NCI-H460 (cell line): ENCODE measurements at regions not wholly inside any gene's neighbourhood (a gene's known extent, or its start where the extent isn't known, plus 50 kb on each side); places are given as distances from the start of the nearest gene placed in this dataset.

Experiments used
- DNase-seq: peaks from one replicate; pipeline ENCODE4 v3.0.0-alpha.2; 2016; ENCODE audit warnings: low read depth; ENCODE audit errors: extremely low read depth

- no peak for DNase-seq
These were observed 266.5 kb downstream of the ELAVL2 start for GRCh38 chr9:23559522-23559921.

- DNase-seq = no peak
These were observed 262.5 kb downstream of the ELAVL2 start for GRCh38 chr9:23563517-23563916.

DNA sequence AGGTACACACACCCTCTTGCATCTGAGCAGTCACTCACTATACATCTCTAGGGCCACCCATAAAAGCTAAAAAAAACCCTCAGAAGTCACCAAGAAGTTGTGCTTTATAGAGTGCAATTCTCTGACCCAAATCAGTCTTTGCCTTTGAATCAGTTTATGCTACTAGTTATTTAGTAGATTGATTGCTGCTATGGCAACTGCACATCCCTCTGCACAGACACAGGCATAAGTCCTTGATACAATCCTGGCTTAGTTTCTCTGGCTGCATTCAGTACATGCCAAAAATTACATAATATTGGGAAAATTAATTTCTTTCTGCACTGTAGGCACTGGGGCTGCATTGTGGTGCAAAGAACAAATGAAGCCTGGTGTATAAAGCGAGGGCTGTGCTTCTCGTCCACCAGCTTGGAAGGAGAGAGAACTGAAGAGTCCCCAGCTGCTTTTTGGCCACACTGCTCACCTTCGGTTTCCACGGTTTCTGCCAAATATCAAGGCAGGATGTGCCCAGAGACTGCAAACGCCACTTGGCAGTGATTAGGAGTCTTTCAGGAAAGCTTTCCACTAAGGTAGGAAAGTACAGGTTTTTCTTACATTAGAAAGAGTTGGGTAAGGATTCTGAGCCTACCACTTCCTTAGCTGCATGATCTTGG lies 258.4 kb downstream of the ELAVL2 start:
- no peak for DNase-seq

- DNase-seq = no peak
These were observed 254.5 kb downstream of the ELAVL2 start for GRCh38 chr9:23571414-23572104.

DNA sequence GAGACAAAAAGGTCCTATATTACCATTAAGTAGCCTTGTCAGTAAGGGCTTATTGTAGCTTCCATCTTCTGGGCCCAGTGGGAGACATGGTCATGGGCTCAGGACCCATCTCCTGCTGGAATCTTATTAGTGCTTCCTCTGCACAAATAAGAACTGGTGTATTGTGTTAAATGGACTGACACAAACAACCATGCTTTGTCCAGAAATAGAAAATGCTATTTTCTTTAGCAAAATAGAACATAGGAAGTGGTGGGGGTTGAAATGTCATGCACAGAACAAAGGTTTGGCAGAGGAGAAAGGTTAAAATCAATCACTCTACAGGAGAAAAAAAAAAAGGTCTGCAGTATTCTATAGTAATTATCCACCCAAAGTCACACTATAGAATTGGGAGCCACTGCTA lies 252.2 kb downstream of the ELAVL2 start:
- no peak for DNase-seq

- DNase-seq = no peak
These were observed 248.4 kb downstream of the ELAVL2 start for GRCh38 chr9:23577611-23578010.

GRCh38 chr9:23581931-23582330 lies 244.1 kb downstream of the ELAVL2 start:
- DNase-seq = no peak

GRCh38 chr9:23582836-23583235 lies 243.2 kb downstream of the ELAVL2 start:
- no peak for DNase-seq

DNA sequence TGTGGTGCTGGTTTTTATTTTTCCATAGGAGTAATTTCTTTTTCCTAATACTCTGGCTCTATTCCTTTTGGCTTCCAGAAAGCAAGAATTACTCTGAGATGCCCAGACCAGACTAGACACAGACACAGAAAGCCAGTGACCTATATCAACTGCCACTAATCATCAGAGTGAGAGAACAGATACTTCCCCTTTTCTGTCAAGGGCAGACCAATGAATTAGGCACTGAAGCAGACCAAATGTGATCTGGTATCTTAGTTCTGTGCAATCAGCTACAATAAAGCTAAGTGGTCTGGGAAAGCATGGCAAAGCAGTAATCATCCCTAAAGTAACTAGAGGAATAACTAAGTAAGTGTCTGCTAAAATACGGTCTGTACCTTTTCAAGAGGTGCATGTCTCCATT lies 239.1 kb downstream of the ELAVL2 start:
- no peak for DNase-seq

- no peak for DNase-seq
These were observed 238.6 kb downstream of the ELAVL2 start for GRCh38 chr9:23587433-23587832.

GRCh38 chr9:23587903-23588302 lies 238.1 kb downstream of the ELAVL2 start:
- no peak for DNase-seq

DNA sequence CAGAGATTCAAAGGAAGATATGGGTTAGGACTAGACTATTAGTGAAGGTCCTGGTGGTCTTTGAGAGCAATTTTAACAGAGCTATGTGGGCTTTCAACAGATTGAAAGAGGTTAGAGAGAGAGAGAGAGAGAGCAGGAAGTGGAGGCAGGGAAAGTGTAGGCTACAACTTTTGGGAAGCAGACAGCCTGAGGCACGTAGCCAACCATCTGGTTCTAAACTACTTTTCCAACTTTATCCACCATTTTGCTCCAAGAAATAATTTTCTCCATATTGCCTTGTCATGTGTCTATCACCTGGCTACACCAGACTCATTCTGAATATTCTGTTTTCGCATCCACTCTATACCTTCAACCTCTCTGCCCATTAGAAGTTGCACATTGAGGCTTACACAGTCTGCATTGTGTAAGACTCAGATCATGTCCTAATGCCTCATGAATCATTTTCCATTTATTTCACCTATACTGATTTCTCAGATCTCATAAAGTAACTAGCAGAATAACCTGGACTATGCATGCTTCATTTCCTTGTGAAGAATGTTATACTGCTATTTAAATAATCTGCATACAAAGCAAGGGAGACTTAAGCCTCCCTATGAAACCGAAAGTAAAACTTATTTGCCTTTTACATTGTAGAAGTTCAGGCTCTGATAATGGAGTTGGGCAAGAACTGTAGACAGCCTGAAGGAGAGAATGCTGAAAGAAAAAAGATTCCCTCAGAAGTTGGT lies 235.6 kb downstream of the ELAVL2 start:
- DNase-seq = no peak

DNA sequence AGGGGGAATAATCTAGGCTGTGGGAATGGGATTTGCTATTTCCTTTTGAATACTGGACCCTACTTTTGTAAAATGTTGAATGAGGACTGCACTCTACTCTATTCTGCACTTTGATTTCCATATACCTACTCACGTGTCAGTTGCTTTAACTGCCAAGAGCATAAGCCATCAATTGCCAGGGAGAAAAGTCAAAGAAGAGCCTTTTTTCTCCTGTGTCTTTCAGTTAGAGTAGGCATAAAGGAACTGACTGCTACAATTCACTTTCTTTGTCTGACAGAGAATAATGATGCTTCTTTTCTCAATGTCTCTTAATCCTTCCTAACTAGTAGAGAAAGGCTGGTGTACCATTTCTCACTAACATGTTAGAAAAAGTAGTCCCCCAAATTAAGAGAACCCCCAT lies 231.6 kb downstream of the ELAVL2 start:
- no peak for DNase-seq

DNA sequence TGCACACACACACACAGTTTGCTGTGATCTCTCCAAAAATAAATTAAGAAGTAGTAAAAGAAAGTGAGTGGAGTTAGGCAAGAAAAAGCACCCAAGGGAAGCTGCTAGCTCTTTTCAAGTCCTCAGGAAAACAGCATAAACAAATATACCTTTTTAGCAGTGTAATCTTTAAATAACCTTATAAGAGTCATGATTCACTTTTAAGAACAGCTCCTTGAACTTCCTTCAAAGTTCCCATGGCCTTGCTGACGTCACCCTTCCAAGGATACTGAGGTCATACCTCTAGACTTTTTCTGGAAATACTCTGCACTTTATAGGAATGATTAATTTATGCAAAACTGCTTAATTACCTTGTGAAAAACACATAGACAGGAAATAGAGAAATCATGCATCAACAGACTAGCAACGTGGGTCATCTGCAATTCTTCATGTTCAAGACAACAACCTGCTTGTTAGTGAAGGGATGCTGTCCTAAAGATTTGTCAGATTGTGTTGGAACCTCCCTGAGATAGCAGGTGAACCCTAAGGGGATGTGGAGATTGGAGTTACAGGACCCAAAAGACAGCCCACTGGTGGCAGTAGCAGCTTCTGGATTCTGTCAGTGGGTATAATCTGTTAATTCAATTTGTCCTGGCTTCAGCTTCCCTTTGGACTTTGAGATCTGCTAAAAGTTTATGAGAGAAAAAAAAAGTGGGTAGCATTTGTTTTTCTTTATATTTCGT lies 229.0 kb downstream of the ELAVL2 start:
- DNase-seq = no peak

DNA sequence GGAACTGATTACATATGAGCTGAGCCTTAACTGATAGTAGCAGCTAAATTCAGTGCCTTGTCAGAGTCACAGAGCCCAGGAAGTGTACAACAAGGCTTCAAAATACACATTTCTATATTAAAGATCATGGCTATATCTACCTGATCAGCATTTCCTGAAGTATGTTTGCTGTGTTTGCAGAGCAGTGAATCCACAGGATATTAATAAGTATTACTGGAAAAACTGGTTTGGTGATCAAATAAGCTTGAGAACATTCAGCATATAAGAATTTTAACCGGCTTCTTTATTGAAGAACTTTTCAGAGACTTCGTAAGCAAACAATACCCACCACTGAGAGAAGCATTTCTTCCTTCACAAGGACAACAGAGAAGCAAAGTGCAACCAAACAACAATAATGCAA lies 227.0 kb downstream of the ELAVL2 start:
- no peak for DNase-seq

DNA sequence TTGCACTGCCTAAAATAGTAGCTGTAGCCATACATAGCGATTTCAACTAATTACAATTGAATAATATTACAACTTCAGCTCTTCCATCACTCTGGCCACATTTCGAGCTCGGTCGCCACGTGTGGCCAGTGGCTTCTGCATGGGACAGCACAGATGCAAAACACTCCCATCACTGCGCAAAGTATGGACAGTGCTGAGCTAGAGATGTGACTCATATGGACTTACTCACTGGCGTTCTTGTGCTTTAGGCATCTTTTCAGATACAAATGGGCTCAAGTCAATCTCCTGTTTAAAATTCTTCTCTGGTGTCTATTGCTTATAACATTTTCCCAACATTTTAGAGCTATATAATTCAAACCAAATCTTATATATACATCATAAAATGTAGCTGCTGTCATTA lies 222.7 kb downstream of the ELAVL2 start:
- DNase-seq = no peak

GRCh38 chr9:23606107-23606506 lies 219.9 kb downstream of the ELAVL2 start:
- no peak for DNase-seq

- no peak for DNase-seq
These were observed 217.6 kb downstream of the ELAVL2 start for GRCh38 chr9:23608456-23608855.

- DNase-seq = no peak
These were observed 214.2 kb downstream of the ELAVL2 start for GRCh38 chr9:23611869-23612268.

DNA sequence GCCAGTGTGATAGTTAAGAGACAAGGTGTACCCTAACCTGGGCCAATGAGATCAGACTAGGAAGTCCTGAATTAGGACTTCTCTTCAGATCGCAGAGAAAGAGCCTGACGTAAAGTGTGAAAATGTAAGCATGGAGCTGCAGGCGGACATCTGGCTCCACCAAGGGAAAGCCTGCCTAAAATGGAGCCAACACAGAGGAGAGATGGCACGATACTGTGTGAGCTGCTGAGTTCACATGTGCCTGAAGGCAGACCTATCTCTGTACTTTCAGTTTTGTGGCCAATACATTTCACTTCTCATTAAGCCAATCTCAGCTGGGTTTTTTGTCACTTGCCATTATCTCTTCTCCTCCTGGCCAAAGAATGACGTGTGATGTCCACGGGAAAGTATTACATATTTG lies 210.5 kb downstream of the ELAVL2 start:
- DNase-seq = no peak

DNA sequence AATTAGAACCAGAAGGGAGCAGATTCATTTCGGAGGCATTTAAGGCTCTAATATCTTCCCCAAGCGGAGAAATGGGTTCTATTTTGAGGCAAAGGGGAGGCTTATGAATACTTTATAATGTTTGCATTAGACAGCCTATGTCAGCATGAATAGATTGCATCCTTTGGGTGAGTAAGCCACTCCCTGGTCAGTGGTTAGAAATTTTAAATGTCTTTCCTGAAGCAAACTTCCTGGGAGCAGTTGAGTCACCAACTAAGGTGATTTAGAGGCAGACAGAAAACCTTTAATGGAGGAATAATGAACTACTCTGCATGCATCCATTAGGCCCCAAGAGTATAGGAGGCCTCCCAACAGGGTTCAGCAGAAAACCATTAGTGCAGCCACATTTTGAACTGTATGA lies 204.9 kb downstream of the ELAVL2 start:
- no peak for DNase-seq
